IMR-90 (cell line): ENCODE measurements at regions not wholly inside any gene's neighbourhood (a gene's known extent, or its start where the extent isn't known, plus 50 kb on each side); places are given as distances from the start of the nearest gene placed in this dataset.

Experiments
- BHLHE40 ChIP-seq: fragments of 150-350 bp; IDR thresholded peaks from 2 replicates; pipeline ENCODE4 v1.6.1; 2016; ENCODE audit warnings: mild to moderate bottlenecking, low read depth, low read length
- CEBPB ChIP-seq: IDR thresholded peaks from 2 replicates; pipeline ENCODE4 v1.6.1; 2012; ENCODE audit warnings: low read depth, low read length, improper control_type of control experiment
- CTCF ChIP-seq: conservative IDR thresholded peaks from 2 replicates; pipeline ENCODE4 v1.5.1; 2012; ENCODE audit warnings: mild to moderate bottlenecking, low read depth, low read length, improper control_type of control experiment
- FOS ChIP-seq: fragments of 150-350 bp; IDR thresholded peaks from 2 replicates; pipeline ENCODE4 v1.6.1; 2016; ENCODE audit warnings: low read depth, low read length
- MAFK ChIP-seq: IDR thresholded peaks from 2 replicates; pipeline ENCODE4 v1.6.1; 2012; ENCODE audit warnings: low read depth, low read length, improper control_type of control experiment
- MAZ ChIP-seq: IDR thresholded peaks from 2 replicates; pipeline ENCODE4 v1.6.1; 2012; ENCODE audit warnings: low read depth, mild to moderate bottlenecking, low read length, improper control_type of control experiment, moderate library complexity, borderline replicate concordance
- POLR2A ChIP-seq: IDR thresholded peaks from 2 replicates; pipeline ENCODE4 v1.6.1; 2012; ENCODE audit warnings: mild to moderate bottlenecking, low read depth, low read length
- RAD21 ChIP-seq: IDR thresholded peaks from 2 replicates; pipeline ENCODE4 v1.6.1; 2012; ENCODE audit warnings: low read length, improper control_type of control experiment
- RCOR1 ChIP-seq: IDR thresholded peaks from 2 replicates; pipeline ENCODE4 v1.6.1; 2012; ENCODE audit warnings: mild to moderate bottlenecking, low read length, improper control_type of control experiment; ENCODE audit not compliant: insufficient replicate concordance
- SMC3 ChIP-seq: fragments of 150-350 bp; IDR thresholded peaks from 2 replicates; pipeline ENCODE4 v1.6.1; 2016; ENCODE audit warnings: low read depth, mild to moderate bottlenecking, antibody characterized with exemption, low read length, moderate library complexity

GRCh38 chr16:22979038-22979437 lies 165.1 kb downstream of the HS3ST2 start:
- TF ChIP-seq RCOR1: no peak
- TF ChIP-seq MAZ: no peak
- no peak for TF ChIP-seq CTCF
- TF ChIP-seq POLR2A: no peak
- no peak for TF ChIP-seq RAD21
- no peak for TF ChIP-seq MAFK
- no peak for TF ChIP-seq BHLHE40
- no peak for TF ChIP-seq FOS
- no peak for TF ChIP-seq SMC3
- no peak for TF ChIP-seq CEBPB
